ENCODE measurements at regions not wholly inside any gene's neighbourhood (a gene's known extent, or its start where the extent isn't known, plus 50 kb on each side); places are given as distances from the start of the nearest gene placed in this dataset.

DNA sequence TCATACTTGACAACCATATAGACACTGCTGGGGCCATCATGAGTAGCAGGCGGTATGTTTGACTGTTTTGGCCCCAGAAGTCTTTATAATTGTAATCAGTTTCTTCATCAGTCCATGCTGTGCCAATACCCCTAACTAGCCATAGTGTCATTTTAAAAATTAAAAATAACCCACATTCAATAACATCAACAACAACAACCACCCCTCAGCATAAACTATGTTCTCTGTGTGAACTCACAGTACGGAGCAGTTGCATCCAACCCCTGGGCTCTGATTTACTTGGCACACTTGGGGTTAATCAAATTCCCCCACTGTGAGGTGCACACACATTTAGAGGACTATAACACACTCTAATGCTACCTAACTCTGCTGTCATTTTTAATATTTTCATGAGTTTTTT is 553.7 kb downstream of the USP25 start:
- 88 to 96% methylated on average over 2 of the region's 2 CpGs for WGBS, 2 donors
- peak overlapping the region in 2 of 4 donors; percentile 79 to 81 for H3K27ac ChIP-seq
- H3K4me3 ChIP-seq: no peak overlapping the region
- peaks cover 3 to 87% (median 14%) of the 10 kb centered on the region in 4 donors for H3K4me1 ChIP-seq
- no peaks in the 10 kb centered on the region for H3K27me3 ChIP-seq
- no peaks in the 10 kb centered on the region for H3K9me3 ChIP-seq
- no peaks in the 10 kb centered on the region for H3K36me3 ChIP-seq
- no peak for DNase-seq (ENCODE audit: low spot score in 2 of 2)
- TF ChIP-seq CTCF (IDR thresholded peaks at IDR 0.05) (no peak), EP300 (IDR thresholded peaks at IDR 0.05) (no peak), POLR2A (IDR thresholded peaks at IDR 0.05) (no peak)

GRCh38 chr21:16285605-16286126 is 555.9 kb downstream of the USP25 start:
- Histone ChIP-seq H3K27me3 (no peaks in the 10 kb centered on the region), H3K27ac (peak overlapping the region in 2 of 4 donors; percentile 41 to 51), H3K4me1 (peaks cover 0 to 70% (median 14%) of the 10 kb centered on the region in 4 donors), H3K4me3 (peak overlapping the region in 1 of 4 donors; percentile 1), H3K36me3 (no peaks in the 10 kb centered on the region), H3K9me3 (no peaks in the 10 kb centered on the region)
- DNase-seq (ENCODE audit: low spot score in 2 of 2): no peak
- WGBS, 2 donors: 33 to 39% methylated on average over 5 of the region's 5 CpGs
- TF ChIP-seq CTCF (IDR thresholded peaks at IDR 0.05) (no peak), EP300 (IDR thresholded peaks at IDR 0.05) (no peak), POLR2A (IDR thresholded peaks at IDR 0.05) (no peak)

DNA sequence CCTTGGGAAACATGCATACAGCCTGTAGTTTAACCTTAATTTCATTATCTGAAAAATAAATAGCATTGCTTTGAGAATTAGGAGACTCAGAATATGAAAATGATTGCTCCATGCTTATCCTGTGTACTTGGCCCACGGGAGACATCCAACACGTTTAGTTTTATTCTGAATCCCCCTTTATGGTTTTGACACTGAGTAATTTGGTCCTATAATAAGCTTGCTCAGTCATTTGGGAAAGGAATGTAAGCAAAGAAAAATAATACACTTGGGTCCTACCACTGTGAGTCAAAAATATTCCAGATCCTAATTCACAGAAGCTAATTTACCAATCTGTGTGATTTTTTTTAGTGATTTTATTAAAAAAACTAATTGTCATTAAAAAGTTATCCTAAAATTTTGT is 557.3 kb downstream of the USP25 start:
- Histone ChIP-seq H3K4me3 (no peak overlapping the region), H3K27ac (peak overlapping the region in 1 of 4 donors; percentile 4), H3K36me3 (no peaks in the 10 kb centered on the region), H3K9me3 (no peaks in the 10 kb centered on the region), H3K27me3 (no peaks in the 10 kb centered on the region), H3K4me1 (peaks cover 0 to 56% (median 13%) of the 10 kb centered on the region in 4 donors)
- DNase-seq (ENCODE audit: low spot score in 2 of 2): no peak
- WGBS, 2 donors: 32 to 33% methylated on average over 2 of the region's 2 CpGs
- TF ChIP-seq POLR2A (IDR thresholded peaks at IDR 0.05) (no peak), EP300 (IDR thresholded peaks at IDR 0.05) (no peak), CTCF (IDR thresholded peaks at IDR 0.05) (no peak)

DNA sequence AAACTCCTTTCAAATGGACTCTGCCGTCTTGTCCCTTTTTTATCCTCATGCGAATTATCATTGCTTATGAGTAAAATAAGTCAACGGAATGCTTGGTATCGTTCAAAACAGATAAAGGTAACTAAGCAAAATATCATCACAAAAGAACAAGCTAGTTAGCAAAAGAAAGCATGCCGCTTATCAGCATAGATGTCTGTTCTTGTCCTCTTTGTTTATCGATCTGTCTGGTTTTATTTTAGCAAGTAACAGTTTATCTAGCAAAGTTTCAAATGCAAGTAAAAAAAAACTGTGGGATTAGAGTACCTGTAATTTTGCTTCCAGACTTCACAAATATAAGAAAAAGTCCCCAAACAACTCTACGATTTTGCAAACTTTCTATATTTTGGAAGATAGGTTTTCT is 561.5 kb downstream of the USP25 start:
- no peak for TF ChIP-seq EP300 (IDR thresholded peaks at IDR 0.05)
- TF ChIP-seq POLR2A (IDR thresholded peaks at IDR 0.05): no peak
- TF ChIP-seq CTCF (IDR thresholded peaks at IDR 0.05): no peak
- Histone ChIP-seq H3K27ac (no peak overlapping the region), H3K9me3 (no peaks in the 10 kb centered on the region), H3K36me3 (no peaks in the 10 kb centered on the region), H3K4me1 (peaks cover 0 to 16% (median 4%) of the 10 kb centered on the region in 4 donors), H3K4me3 (no peak overlapping the region), H3K27me3 (no peaks in the 10 kb centered on the region)
- WGBS, 2 donors: 96 to 97% methylated on average over 7 of the region's 7 CpGs
- DNase-seq (ENCODE audit: low spot score in 2 of 2): no peak

GRCh38 chr21:16294128-16294527 is 564.3 kb downstream of the USP25 start:
- Histone ChIP-seq H3K9me3 (no peaks in the 10 kb centered on the region), H3K4me1 (no peaks in the 10 kb centered on the region), H3K36me3 (peaks cover 0 to 10% (median 0%) of the 10 kb centered on the region in 3 donors), H3K27me3 (no peaks in the 10 kb centered on the region), H3K4me3 (no peak overlapping the region), H3K27ac (no peak overlapping the region)
- DNase-seq (ENCODE audit: low spot score in 2 of 2): no peak
- 90 to 91% methylated on average over 5 of the region's 5 CpGs for WGBS, 2 donors
- TF ChIP-seq POLR2A (IDR thresholded peaks at IDR 0.05): no peak
